Colonic mucosa (tissue), 4 donors: ENCODE measurements at regions not wholly inside any gene's neighbourhood (a gene's known extent, or its start where the extent isn't known, plus 50 kb on each side); places are given as distances from the start of the nearest gene placed in this dataset.

Source experiments
- DNase-seq: peaks from one replicate; pipeline ENCODE4 v3.0.0-alpha.2; 2020
- H3K27ac ChIP-seq: fragments of 200-600 bp; one replicate; pipeline ENCODE4 v1.8.0; 2021
- H3K27me3 ChIP-seq: fragments of 200-600 bp; one replicate; pipeline ENCODE4 v1.8.0; 2021
- H3K36me3 ChIP-seq: fragments of 200-600 bp; one replicate; pipeline ENCODE4 v1.8.0; 2021
- H3K4me1 ChIP-seq: fragments of 200-600 bp; one replicate; pipeline ENCODE4 v1.8.0; 2021; ENCODE audit warnings: mild to moderate bottlenecking
- H3K4me3 ChIP-seq: fragments of 200-600 bp; one replicate; pipeline ENCODE4 v1.8.0; 2021
- H3K9ac ChIP-seq, 2 donors: one replicate each; pipeline ENCODE4 v1.7.0; 2013; ENCODE audit warnings: control low read depth in 2 of 2, low read depth in 2 of 2, low read length in 2 of 2
- H3K9me3 ChIP-seq: fragments of 200-600 bp; one replicate; pipeline ENCODE4 v1.8.0; 2021
- intact Hi-C: fragments of 100-400 bp; cut with DNase I; formaldehyde crosslinking; loops from one replicate; pipeline ENCODE4 v1.14.1; 2022
- TF ChIP-seq, protein P1 (sequence below): fragments of 200-600 bp; IDR thresholded peaks from one replicate; pipeline ENCODE4 v1.8.0; 2022; ENCODE audit warnings: antibody characterized with exemption, mild to moderate bottlenecking
- donor health status: healthy.
- donor health status: DM: no; HTN: no; CAD: no.
- donor health status: DM: no; HTN: no; CAD: no.

DNA sequence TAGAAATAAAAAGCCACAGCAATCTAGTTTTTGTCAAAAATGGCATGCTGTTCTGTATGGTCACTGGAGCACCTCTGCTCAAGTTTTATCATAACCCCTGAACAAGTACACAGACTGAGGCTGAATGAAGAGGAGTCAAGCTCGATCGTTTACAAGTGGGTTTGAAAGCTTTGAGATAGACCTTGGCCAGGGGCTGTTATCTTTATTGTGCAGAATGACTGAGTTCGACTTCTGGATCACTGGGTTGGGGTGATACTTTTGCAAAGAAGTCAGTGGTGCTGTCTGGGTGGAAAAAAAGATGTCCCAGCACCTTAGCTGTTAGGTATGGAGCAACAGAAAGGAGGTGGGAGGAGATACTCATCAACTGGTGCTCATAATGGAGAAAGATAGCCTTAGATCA, 446.0 kb downstream of the HACE1 start:
- H3K27ac ChIP-seq: no peak overlapping the region
- no peaks in the 10 kb centered on the region for H3K9me3 ChIP-seq
- H3K36me3 ChIP-seq: no peaks in the 10 kb centered on the region
- DNase-seq: no peak
- TF ChIP-seq, protein P1, sequence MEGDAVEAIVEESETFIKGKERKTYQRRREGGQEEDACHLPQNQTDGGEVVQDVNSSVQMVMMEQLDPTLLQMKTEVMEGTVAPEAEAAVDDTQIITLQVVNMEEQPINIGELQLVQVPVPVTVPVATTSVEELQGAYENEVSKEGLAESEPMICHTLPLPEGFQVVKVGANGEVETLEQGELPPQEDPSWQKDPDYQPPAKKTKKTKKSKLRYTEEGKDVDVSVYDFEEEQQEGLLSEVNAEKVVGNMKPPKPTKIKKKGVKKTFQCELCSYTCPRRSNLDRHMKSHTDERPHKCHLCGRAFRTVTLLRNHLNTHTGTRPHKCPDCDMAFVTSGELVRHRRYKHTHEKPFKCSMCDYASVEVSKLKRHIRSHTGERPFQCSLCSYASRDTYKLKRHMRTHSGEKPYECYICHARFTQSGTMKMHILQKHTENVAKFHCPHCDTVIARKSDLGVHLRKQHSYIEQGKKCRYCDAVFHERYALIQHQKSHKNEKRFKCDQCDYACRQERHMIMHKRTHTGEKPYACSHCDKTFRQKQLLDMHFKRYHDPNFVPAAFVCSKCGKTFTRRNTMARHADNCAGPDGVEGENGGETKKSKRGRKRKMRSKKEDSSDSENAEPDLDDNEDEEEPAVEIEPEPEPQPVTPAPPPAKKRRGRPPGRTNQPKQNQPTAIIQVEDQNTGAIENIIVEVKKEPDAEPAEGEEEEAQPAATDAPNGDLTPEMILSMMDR: no peak
- no peak overlapping the region for H3K9ac ChIP-seq
- H3K4me3 ChIP-seq: no peak overlapping the region
- intact Hi-C loops: no loop called here
- H3K4me1 ChIP-seq: no peaks in the 10 kb centered on the region
- H3K27me3 ChIP-seq: no peaks in the 10 kb centered on the region

DNA sequence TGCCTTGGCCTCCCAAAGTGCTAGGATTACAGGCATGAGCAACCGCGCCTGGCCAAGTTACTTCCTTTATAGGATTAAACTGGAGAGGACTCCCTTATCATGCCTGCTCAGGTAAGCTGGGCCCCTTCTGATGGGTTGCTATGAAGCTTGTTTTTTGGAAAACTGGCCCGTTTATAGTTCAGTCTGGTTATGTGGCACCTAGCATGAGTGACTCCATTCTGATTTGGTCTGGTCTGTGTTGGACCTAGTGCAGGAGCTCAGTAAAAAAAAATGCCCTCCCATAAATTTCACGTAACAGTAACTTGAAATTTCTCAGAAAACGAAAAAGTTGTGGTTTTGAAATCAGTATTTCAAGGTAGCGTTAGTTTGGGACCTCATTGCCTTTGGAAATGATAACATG, 448.4 kb downstream of the HACE1 start:
- Histone ChIP-seq H3K27ac (no peak overlapping the region), H3K9me3 (no peaks in the 10 kb centered on the region), H3K4me3 (no peak overlapping the region), H3K36me3 (no peaks in the 10 kb centered on the region), H3K9ac (no peak overlapping the region), H3K27me3 (no peaks in the 10 kb centered on the region), H3K4me1 (no peaks in the 10 kb centered on the region)
- intact Hi-C loops: no loop called here
- TF ChIP-seq, protein P1: no peak
- DNase-seq: no peak

DNA sequence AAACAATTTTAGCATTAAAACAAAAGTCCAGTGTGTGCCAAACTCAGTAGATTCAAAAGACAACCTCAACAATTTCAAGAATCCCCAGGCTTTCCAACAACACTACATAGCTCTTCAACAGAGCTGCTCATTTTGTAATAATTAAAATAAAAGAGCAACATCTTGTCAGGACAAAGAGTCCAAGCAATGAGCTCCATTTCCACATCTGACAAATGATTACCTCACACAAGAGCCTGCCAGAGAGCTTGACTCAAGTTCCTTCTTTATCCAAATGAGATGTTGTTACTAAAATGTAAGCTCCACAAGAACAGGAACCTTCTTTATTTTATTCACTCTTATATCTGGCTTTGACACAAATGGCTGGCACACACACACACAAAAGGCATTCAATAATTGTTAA, 449.8 kb downstream of the HACE1 start:
- Histone ChIP-seq H3K36me3 (no peaks in the 10 kb centered on the region), H3K4me1 (no peaks in the 10 kb centered on the region), H3K9me3 (no peaks in the 10 kb centered on the region), H3K27ac (no peak overlapping the region), H3K4me3 (no peak overlapping the region), H3K27me3 (no peaks in the 10 kb centered on the region), H3K9ac (no peak overlapping the region)
- no peak for DNase-seq
- TF ChIP-seq, protein P1: no peak
- intact Hi-C loops: no loop called here

DNA sequence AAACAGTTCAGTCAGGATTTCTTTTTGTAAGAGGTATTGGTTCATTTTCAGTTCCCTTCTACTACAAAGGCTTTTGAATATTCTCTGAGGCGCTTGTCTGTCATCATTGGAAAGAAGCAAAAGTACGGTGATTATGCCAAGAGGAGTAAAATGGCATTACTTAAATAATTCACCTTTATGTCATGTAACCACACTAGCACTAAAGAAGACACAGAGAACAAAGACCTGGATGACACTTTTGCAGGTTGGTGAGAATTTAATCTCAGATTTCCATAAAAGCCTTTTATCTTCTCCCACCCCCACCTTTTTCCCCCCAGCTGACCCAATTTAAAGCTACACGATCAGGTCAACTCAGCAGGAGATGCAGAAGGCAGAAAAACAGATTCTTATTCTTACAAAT, 451.8 kb downstream of the HACE1 start:
- Histone ChIP-seq H3K4me1 (no peaks in the 10 kb centered on the region), H3K9me3 (no peaks in the 10 kb centered on the region), H3K4me3 (no peak overlapping the region), H3K27ac (no peak overlapping the region), H3K9ac (no peak overlapping the region), H3K27me3 (no peaks in the 10 kb centered on the region), H3K36me3 (no peaks in the 10 kb centered on the region)
- no peak for DNase-seq
- TF ChIP-seq, protein P1: no peak
- intact Hi-C loops: no loop called here

DNA sequence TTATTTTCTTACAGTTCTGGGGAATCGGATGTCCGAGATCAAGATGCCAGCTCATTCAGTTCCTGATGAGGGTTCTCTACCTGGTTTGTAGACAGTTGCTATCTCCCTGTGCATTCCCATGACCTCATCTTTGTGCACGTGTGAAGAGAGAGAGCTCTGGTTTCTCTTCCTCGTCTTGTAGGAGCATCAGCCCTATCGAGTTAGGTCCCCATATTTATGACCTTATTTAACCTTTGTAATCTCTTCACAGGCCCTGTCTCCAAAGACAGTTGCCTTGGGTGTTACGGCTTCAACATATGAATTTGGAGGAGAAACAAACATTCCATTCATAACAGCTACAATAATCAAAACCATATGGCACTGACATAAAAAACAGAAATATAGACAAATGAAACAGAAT, 455.3 kb downstream of the HACE1 start:
- Histone ChIP-seq H3K36me3 (no peaks in the 10 kb centered on the region), H3K4me3 (no peak overlapping the region), H3K27me3 (no peaks in the 10 kb centered on the region), H3K9me3 (no peaks in the 10 kb centered on the region), H3K9ac (no peak overlapping the region), H3K27ac (no peak overlapping the region), H3K4me1 (no peaks in the 10 kb centered on the region)
- no peak for DNase-seq
- TF ChIP-seq, protein P1: no peak
- intact Hi-C loops: no loop called here

DNA sequence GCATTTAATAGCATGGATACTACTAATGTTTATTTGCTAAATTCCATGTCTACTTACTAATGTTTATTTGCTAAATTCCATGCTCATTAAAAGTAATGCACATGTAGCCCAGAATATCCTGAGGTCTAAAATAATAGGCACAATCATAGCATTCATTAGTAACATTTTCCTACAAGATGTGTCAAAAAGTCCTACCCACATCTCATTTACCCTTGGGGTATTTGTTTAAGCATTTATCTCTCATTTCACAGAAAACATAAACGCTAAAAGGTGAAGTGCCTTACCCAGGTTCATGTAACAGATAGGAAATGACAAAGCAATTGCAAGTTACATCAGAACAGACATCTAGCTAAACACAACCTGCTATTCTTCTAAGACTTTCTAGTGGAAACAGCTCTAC, 457.1 kb downstream of the HACE1 start:
- no peaks in the 10 kb centered on the region for H3K9me3 ChIP-seq
- intact Hi-C loops: no loop called here

More for the DNA sequence above, 457.1 kb downstream of the HACE1 start:
- Histone ChIP-seq H3K4me3 (no peak overlapping the region), H3K36me3 (no peaks in the 10 kb centered on the region), H3K27ac (no peak overlapping the region), H3K9ac (no peak overlapping the region), H3K27me3 (no peaks in the 10 kb centered on the region), H3K4me1 (no peaks in the 10 kb centered on the region)
- no peak for DNase-seq
- TF ChIP-seq, protein P1: no peak
